Esophagus muscularis mucosa (tissue), 4 donors: ENCODE measurements at regions not wholly inside any gene's neighbourhood (a gene's known extent, or its start where the extent isn't known, plus 50 kb on each side); places are given as distances from the start of the nearest gene placed in this dataset.

Source experiments
- CTCF ChIP-seq, 3 experiments: fragments of 200-600 bp in 2 of 3; fragments of 450-650 bp in 1 of 3; sonication (generic) in 2 of 3; IDR thresholded peaks; one replicate each; pipeline ENCODE4 v1.5.1; 2017 to 2019; ENCODE audit warnings: antibody characterized with exemption in 3 of 3, mild to moderate bottlenecking in 2 of 3, moderate library complexity in 1 of 3
- EP300 ChIP-seq: sonication (generic); formaldehyde crosslinking; IDR thresholded peaks from one replicate; pipeline ENCODE4 v1.6.1; 2017; ENCODE audit warnings: antibody characterized with exemption
- POLR2A ChIP-seq: fragments of 450-650 bp; IDR thresholded peaks from one replicate; pipeline ENCODE4 v1.6.1; 2017; ENCODE audit warnings: antibody characterized with exemption, moderate library complexity, mild to moderate bottlenecking, low read depth
- POLR2AphosphoS5 ChIP-seq, 2 donors: sonication (generic); formaldehyde crosslinking; IDR thresholded peaks; one replicate each; pipeline ENCODE4 v1.6.1; 2017; ENCODE audit warnings: antibody characterized with exemption in 2 of 2

- TF ChIP-seq CTCF (IDR thresholded peaks at IDR 0.05) (no peak), POLR2A (no peak), POLR2AphosphoS5 (IDR thresholded peaks at IDR 0.05) (no peak), EP300 (no peak)
Observed at GRCh38 chr22:48100685-48101417, 1338.4 kb downstream of the TBC1D22A start.
